ENCODE measurements at regions not wholly inside any gene's neighbourhood (a gene's known extent, or its start where the extent isn't known, plus 50 kb on each side); places are given as distances from the start of the nearest gene placed in this dataset.

DNA sequence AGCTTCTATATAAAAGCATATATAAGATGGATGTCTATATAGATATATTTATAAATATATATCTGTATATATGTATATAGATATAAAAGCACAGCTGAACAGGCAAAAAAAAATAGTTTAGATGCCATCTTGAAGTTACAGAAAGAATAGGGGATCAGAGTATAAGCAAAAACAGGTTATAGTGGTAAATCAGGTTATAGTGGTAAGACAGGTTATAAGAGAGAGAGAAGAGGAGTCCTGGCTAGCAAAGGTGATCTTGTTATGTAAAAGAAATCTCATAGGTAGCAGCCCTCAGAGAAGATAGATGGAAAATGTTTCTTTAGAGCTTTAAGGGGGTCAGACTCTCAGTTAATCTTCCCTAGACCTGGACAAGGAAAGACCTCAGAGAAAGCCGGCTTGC, 1263.1 kb downstream of the PCDH7 start:
- DNase-seq (ENCODE audit: low spot score) = no peak
- in situ Hi-C loops (cut with HindIII; ENCODE audit: low sequenced_read_pairs) = no loop called here

DNA sequence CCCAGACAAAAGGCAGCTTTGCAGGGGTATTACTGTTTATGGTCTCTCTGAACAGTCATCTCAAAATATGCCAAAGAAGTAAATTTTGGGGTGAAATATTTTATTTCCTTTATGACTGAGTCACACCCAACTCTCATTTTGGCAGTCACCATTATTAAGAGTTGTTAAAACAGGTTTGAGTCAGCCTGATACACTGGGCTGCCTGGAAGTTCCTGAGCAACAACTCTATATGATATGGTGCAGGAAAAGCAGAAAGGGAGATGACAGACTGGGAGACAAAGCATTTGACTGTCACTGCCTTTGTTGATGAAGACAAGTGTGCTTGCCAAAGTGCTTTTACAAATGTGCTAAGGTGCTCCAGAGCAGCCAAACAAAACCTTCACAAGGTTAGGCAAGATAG, 1263.5 kb downstream of the PCDH7 start:
- in situ Hi-C loops (cut with HindIII; ENCODE audit: low sequenced_read_pairs) = no loop called here
- DNase-seq (ENCODE audit: low spot score) = no peak

DNA sequence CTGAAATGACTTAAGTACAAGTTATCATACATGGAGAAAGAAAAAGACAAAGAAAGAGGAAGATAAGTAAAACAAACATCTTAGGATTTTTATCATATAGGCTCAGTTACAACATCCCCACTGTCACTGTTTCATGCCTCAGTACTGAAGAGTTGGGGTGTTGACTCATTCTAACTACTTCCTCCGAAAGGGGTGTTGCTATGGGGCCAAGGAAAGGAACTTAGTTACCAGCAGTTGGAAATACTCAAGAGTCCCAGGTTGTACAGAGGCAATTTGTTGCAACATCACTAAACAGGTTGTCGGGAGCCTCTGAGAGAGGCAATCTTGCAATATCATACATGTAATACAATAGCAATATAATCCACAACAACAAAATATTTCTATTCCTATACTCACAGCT, 1264.7 kb downstream of the PCDH7 start:
- in situ Hi-C loops (cut with HindIII; ENCODE audit: low sequenced_read_pairs) = no loop called here
- DNase-seq (ENCODE audit: low spot score) = no peak

DNA sequence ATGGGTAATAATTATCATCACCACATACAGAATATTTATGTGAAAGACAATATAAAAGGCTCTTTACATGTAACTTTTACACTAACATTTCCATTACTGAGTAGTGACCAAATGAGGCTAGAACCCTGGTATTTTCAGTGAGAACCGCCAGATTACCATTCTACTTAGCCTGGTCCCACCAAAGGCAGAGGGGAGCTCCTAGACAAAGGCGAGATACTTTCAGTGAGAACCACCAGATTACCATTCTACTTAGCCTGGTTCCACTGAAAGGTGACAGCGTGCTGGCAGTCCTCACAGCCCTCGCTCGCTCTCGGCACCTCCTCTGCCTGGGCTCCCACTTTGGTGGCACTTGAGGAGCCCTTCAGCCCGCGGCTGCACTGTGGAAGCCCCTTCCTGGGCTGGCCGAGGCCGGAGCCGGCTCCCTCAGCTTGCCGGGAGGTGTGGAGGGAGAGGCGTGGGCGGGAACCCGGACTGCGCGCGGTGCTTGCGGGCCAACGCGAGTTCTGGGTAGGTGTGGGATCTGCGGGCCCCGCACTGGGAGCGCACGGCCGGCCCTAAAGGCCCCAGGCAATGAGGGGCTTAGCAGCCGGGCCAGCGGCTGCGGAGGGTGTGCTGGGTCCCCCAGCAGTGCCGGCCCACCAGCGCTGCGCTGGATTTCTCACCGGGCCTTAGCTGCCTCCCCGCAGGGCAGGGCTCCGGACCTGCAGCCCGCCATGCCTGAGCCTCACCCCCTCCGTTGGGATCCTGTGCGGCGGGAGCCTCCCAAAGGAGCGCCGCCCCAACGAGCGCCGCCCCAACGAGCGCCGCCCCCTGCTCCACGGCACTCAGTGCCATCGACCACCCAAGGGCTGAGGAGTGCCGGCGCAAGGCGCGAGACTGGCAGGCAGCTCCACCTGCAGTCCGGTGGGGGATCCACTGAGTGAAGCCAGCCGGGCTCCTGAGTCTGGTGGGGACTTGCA, 1276.1 kb downstream of the PCDH7 start:
- in situ Hi-C loops (cut with HindIII; ENCODE audit: low sequenced_read_pairs) = no loop called here
- no peak for DNase-seq (ENCODE audit: low spot score)

DNA sequence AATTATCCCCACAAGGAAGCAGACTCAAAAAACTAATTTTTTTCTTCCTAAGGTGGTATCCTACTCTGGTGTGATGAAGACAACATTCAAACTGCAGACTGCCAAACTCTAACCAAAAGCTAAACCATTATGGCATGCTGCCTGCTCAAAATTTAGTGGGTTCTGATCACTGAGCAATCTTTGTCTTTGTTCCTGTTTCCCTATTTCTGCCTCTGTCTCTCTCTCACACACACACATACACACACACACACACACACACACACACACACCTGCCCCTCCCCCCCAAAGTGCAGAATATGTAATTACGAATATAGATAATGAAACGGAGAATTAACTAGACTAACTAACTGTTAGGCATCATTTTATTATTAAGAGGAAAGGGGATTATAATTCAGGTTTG, 1278.6 kb downstream of the PCDH7 start:
- DNase-seq (ENCODE audit: low spot score) = no peak
- in situ Hi-C loops (cut with HindIII; ENCODE audit: low sequenced_read_pairs) = no loop called here

DNA sequence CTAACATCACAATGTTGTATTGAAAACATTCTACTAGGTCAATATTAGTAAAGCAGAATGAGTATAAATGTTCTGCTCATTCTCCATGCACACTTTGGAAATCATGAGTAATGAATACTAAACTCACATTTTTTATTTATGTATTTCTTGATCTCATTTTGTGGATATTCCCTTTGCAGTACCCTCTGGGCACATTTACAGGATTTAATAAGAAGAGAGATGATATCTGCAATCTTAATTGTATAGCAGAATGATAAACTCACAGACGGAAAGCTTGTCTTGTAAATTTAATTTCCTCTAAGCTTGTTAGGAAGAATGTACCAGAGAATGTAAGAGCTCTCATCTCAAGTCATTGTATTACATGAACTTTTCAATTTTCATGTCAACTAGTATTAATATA, 1279.7 kb downstream of the PCDH7 start:
- no peak for DNase-seq (ENCODE audit: low spot score)
- in situ Hi-C loops (cut with HindIII; ENCODE audit: low sequenced_read_pairs) = no loop called here

DNA sequence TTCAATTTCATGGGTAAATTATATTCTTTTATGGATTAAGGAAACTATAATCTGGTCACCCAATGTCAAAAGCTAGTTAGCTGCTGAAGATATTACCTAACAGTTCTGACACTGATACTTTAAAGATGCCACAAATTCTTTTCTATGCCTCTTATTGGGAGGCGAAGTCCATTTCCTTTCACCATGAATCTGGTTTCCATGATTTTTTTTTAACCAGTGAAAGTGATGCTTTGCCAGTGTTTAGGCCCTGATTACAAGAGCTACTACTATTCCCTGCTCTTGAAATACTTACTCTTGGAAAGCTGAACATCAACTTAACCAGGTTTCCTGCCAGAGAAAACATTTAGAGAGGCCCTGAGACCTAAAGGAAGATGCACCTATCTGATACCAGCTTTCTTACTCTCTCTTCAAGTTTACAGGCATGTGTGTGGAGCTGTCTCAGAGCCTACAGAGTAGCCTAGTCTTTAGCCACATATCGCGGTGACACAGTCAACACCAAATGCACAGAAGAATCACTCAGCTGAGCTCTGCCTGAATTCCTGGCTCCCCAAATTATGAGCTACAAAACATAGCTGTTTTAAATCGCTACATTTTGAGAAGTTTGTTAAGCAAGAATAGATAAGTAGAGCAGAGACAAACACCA, 1280.8 kb downstream of the PCDH7 start:
- DNase-seq (ENCODE audit: low spot score) = no peak
- in situ Hi-C loops (cut with HindIII; ENCODE audit: low sequenced_read_pairs) = no loop called here

DNA sequence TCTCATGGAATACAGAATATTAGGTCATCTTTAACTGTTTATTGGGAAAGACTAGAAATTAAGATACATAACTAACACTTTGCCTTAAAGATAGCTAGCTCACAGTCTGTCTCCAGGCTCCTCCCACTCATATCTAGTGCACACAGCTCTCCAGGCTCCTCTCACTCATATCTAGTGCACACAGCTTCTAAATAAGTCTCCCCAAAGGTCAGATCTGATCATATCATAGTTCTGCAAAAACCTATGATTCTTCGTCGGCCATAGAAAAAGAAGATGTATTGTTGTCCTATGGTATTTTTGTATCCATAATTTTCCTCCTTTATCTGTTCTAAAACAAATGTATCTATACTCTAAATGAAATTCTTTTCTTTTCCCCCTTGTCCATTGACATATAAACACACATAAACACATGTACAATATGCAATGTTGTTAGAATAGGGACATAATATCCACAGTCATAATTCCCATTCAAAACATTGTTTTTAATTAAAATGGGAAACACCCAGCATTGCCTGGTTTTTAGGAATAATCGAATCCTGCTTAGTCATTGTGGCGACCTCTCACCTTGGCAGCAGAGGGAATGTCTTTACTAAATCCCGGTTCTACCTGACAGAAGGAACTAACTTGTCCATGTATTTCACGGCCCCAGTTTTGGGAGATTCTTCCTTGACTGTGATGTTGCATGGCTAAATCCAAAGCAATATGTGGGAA, 1282.0 kb downstream of the PCDH7 start:
- no peak for DNase-seq (ENCODE audit: low spot score)
- in situ Hi-C loops (cut with HindIII; ENCODE audit: low sequenced_read_pairs) = no loop called here

DNA sequence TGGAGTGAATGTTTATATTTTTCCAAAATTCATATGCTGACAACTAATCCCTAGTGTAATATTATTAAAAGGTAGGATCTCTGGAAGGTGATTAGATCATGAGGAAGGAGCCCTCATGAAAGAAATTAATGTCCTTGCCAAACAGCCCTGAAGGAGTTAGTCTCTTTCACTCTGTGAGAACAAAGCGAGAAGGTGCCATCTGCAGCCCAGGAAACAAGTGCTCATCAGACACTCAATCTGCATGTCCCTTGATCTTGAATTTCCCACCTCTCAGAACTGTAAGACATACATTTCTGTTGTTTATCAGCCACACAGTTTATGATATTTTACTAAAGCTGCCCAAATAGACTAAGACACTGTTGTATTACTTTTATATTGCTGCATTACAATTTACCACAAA, 1283.4 kb downstream of the PCDH7 start:
- in situ Hi-C loops (cut with HindIII; ENCODE audit: low sequenced_read_pairs) = no loop called here
- DNase-seq (ENCODE audit: low spot score) = no peak

DNA sequence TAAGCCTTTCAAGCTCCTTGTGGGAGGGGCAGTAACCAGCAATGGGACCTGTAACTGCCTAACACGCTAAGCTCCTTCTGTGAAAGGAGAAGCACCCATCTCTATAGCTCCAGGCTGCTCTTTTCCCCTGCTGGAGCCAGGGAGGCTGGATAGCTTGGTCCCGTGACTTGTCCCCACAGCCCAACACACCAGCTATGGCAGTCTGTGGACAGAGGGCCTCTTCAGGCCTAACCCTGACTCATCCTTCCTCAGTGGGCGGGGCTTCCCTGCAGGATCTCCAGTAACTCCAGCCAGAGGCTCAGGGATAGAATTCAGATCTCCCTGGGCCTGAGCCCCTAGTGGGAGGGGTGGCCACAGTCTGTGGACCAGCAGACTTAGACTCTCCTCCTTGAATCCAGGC, 1290.1 kb downstream of the PCDH7 start:
- in situ Hi-C loops (cut with HindIII; ENCODE audit: low sequenced_read_pairs) = no loop called here
- DNase-seq (ENCODE audit: low spot score) = no peak

DNA sequence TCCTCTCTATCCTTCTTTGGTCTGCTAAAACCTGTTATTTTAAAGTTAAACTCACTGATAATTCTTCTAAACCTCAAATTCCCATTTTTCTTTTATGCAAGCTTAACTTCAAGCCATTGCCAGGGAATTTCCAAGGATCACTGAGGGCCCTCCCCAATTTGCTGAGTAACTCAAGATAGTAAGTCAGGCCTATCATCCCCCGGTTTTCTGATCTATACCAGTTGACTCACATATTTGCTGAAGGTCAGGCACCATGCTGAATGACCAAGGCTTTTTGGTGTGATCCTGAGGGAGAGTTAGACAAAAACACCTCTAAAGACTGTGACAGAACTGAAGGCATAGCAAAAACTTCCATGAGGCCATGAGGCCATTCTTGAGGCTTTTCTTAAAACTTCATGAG, 1301.9 kb downstream of the PCDH7 start:
- in situ Hi-C loops (cut with HindIII; ENCODE audit: low sequenced_read_pairs) = no loop called here
- no peak for DNase-seq (ENCODE audit: low spot score)

DNA sequence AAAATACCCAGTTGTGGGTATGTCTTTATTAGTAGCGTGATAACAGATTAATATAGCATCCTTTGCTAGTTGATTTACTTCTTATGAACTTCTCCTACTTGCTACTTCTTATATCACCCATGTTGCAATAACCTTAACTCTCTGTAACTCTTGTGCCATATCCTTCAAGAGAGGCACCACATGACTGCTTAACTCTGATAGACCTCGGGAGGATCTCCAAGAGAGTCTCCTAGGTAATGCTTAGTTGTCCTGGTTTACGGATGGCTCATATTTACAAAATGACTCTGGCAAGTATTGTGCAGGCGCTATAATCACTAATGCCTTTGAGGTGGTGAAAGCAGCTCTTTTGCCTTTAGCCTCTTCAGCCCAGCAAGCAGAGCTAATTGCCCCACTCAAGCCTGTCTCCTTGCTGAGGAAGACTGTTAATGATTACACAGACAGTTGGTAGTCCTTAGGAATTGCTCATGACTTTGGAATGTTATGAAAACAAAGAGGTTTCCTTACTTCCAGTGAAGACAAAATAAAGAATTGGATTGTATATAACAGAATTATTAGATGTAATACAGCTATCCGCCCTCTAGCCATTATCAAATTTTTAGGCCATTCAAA, 1305.8 kb downstream of the PCDH7 start:
- in situ Hi-C loops (cut with HindIII; ENCODE audit: low sequenced_read_pairs) = no loop called here
- no peak for DNase-seq (ENCODE audit: low spot score)

DNA sequence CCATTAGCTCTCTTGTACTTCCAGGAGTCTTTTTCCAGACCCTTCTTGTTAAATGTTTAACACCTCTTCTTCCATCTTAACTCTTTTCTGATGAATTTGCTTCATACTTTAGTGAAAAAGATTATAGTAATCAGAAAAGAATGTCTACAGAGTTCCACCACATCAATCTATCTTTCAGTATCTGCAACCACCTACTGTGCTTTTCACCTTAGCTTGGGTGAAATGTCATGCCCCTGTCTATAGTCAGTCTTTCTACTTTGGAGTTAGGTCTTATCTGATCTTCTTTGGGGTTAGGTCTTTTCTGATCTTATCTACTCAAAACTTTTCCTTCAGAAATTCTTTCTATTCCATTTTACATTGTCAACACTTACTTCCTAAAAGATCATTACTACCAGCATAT, 1310.2 kb downstream of the PCDH7 start:
- no peak for DNase-seq (ENCODE audit: low spot score)
- in situ Hi-C loops (cut with HindIII; ENCODE audit: low sequenced_read_pairs) = no loop called here

DNA sequence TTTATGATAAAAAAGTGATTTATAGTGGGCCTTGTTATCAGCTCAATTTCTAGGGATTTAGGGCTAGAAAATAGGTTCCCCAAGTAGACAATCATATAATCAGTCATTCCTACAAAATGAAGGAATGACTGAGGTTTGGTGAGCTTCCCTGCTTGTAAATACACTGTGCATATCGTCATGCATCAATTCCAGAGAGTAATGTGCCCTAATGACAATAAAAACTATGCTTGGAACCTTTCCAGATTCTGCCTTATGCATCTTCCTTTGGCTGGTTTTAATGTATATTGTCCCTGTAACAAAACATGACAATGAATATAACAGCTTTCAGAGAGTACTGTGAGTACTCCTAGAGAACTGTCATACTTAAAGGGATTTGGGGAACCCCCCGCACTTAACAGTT, 1310.9 kb downstream of the PCDH7 start:
- in situ Hi-C loops (cut with HindIII; ENCODE audit: low sequenced_read_pairs) = no loop called here
- DNase-seq (ENCODE audit: low spot score) = no peak

DNA sequence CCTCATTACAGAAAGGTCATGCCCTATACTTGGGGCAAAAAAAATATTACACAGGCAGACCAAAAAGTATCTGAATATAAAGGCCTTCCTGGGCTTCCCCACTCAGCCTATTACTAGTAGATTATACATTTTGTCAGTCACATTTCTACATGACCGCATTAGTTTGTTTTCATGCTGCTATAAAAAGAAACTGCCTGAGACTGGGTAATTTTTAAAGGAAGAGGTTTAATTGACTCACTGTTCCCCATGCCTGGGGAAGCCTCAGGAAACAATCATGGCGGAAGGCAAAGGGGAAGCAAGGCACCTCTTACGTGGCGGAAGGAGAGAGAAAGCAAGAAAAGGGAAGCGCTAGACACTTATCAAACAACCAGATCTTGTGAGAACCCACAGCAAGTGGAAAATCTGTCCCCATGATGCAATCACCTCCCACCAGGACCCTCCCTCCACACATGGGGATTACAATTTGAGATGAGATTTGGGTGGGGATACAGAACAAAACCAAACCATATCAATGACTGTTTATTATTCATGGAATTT, 1312.0 kb downstream of the PCDH7 start:
- in situ Hi-C loops (cut with HindIII; ENCODE audit: low sequenced_read_pairs) = no loop called here
- DNase-seq (ENCODE audit: low spot score) = no peak

DNA sequence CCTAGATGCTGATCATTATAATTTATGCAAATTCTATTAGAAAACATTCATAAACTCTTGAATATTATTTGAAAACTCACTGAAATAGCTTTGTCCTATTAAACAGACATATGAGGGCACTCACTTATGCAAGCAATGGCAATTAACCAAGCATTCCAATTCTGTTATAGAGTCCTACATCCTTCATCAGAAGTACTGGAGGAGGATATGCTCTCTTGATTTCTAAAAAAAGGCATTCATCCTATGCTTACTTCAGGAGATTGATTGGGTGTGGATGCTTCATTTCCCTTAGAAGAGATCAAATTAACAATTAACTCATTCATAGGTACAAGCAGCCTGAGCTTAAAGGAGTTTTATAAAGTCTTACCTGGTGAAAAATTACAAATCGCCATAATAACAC, 1317.2 kb downstream of the PCDH7 start:
- no peak for DNase-seq (ENCODE audit: low spot score)
- in situ Hi-C loops (cut with HindIII; ENCODE audit: low sequenced_read_pairs) = no loop called here

DNA sequence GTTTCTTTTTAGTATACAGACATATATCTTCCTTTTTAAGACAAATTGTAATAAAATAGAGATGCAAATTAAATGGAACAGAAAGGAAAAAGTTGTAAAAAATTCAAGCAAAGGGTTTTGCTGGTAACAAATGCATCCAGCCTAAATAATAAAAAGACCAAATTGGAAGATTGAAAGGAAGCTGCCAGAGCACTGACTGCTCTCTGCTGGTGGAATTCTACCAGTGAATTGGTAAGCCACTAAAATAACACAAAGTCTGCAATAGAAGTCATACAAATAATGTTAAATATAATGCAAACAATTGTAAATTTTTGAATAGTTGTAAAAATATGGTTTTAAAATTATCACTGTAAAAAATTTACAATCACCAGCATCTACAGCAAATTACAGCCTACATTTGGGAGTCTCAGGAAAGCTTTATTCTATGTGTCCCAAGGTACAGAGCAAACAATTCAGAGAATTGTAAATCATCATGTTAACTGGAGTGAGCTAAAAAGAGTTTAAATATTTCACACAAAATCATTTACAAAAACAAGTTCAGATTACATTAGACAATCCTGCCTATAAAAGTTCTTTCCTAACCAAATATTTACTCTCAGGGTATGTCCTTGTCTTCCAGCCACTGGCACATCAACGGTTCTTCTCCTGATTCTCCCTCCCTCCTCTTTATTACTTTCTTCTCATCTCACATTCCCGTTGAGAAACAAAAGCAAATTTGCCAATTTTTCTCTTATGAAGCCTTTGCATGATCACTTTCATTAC, 1322.5 kb downstream of the PCDH7 start:
- DNase-seq (ENCODE audit: low spot score) = no peak
- in situ Hi-C loops (cut with HindIII; ENCODE audit: low sequenced_read_pairs) = no loop called here

DNA sequence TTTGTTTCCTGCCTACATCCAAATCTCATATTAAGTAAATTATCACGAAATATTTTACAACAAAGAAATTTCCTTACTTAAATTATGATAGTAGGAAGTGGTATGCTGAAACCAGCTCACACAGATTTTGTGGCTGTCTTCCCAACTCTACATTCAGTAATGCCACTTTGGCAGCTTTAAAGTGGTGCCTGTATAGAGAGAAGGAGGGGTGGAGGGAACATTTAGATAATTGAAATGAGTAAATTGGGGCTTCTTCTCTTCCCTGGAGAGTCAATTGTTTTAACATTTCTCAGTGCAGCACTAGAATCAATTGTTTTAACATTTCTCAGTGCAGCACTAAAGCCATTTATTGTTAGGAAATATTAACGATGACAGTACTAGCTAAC, 1323.1 kb downstream of the PCDH7 start:
- in situ Hi-C loops (cut with HindIII; ENCODE audit: low sequenced_read_pairs) = no loop called here
- no peak for DNase-seq (ENCODE audit: low spot score)

DNA sequence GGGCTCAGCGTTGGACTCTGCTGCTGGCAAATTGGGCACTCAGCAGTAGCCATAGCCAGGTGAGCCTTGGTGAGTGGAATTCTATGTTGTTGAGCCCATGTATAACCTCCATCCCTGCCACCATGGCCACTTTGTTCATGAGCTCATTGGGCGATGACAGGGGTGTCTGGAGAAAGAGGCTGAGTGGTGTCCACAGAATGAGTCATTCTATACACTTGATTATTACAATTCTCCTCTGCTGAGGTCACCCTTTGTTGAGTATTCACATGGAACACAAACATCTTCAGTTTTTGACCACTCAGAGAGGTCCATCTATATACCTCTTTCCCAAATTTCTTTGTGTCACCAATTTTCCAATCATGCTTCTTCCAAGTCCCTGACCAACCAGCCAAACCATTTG, 1341.7 kb downstream of the PCDH7 start:
- DNase-seq (ENCODE audit: low spot score) = no peak
- in situ Hi-C loops (cut with HindIII; ENCODE audit: low sequenced_read_pairs) = no loop called here

All from G401 (cell line).